ENCODE measurements at regions not wholly inside any gene's neighbourhood (a gene's known extent, or its start where the extent isn't known, plus 50 kb on each side); places are given as distances from the start of the nearest gene placed in this dataset.

GRCh38 chrX:74242484-74243138 lies 61.4 kb upstream of the ZCCHC13 start:
- Histone ChIP-seq H3K4me1 (peaks cover 0 to 7% of the 10 kb centered on the region in 2 donors), H3K27me3 (no peaks in the 10 kb centered on the region), H3K36me3 (no peaks in the 10 kb centered on the region), H3K4me3 (no peak overlapping the region), H3K9me3 (no peaks in the 10 kb centered on the region), H3K27ac (peak overlapping the region; percentile 32 to 66)
- DNase-seq (ENCODE audit: low spot score in 2 of 2), result no peak
- no peak for TF ChIP-seq CTCF (IDR thresholded peaks at IDR 0.05)
- intact Hi-C loops (cut with DNase I), result loop anchor here (5.0 kb wide), 1 partner anchor 50 kb away; no protein-coding TSS in a partner anchor

DNA sequence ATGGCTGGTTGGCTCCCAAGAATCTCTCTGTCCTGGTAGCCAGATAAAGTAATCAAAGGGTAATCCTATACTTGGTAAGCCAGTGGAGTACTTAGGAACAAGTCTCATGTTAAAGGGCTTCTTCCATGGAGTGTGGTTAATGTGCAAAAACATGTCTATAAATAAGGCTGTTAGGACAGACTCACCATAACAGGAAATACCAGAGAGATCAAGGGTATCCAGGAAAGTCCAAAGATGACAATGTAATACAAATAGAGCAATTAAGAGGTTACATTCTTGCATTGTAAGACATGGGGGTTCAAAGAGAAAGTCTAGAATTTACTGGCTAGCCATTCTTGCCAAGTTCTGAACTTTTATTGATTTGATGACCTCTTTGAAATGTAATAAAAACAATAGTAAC lies 61.9 kb upstream of the ZCCHC13 start:
- no peak overlapping the region for H3K4me3 ChIP-seq
- TF ChIP-seq CTCF (IDR thresholded peaks at IDR 0.05), result no peak
- intact Hi-C loops (cut with DNase I), result loop anchor here (5.0 kb wide), 1 partner anchor 50 kb away; no protein-coding TSS in a partner anchor
- DNase-seq (ENCODE audit: low spot score in 2 of 2), result no peak
- H3K36me3 ChIP-seq, result no peaks in the 10 kb centered on the region
- no peaks in the 10 kb centered on the region for H3K27me3 ChIP-seq
- H3K4me1 ChIP-seq, result peaks cover 0 to 7% of the 10 kb centered on the region in 2 donors
- H3K27ac ChIP-seq, result peak overlapping the region; percentile 37 to 66
- H3K9me3 ChIP-seq, result no peaks in the 10 kb centered on the region

GRCh38 chrX:74238771-74239170 lies 65.2 kb upstream of the ZCCHC13 start:
- H3K9me3 ChIP-seq, result no peaks in the 10 kb centered on the region
- H3K36me3 ChIP-seq, result no peaks in the 10 kb centered on the region
- intact Hi-C loops (cut with DNase I), result no loop called here
- H3K27ac ChIP-seq, result no peak overlapping the region
- no peak for DNase-seq (ENCODE audit: low spot score in 2 of 2)
- no peak overlapping the region for H3K4me3 ChIP-seq
- TF ChIP-seq CTCF (IDR thresholded peaks at IDR 0.05), result no peak
- H3K27me3 ChIP-seq, result no peaks in the 10 kb centered on the region
- H3K4me1 ChIP-seq, result peaks cover 0 to 7% of the 10 kb centered on the region in 2 donors

DNA sequence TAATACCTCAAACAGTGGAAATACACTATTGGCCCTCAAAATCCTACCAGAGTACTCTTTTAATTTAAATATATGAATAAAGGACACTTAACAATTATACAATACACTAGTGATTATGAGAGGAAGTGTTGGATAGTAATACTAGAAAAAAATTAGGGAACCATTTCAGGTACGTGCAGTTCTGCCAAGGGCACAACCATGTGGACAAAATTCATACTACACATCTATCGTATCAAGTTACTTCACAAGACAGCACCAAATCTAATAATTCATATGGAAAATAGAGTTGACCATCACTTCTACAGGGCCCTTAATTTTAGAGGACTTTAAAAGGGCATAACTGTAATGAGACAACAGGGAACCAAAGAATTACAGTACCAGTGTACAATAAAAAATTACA lies 69.2 kb upstream of the ZCCHC13 start:
- no peak for DNase-seq (ENCODE audit: low spot score in 2 of 2)
- intact Hi-C loops (cut with DNase I), result no loop called here
- no peak for TF ChIP-seq CTCF (IDR thresholded peaks at IDR 0.05)
- Histone ChIP-seq H3K9me3 (no peaks in the 10 kb centered on the region), H3K4me1 (no peaks in the 10 kb centered on the region), H3K27ac (no peak overlapping the region), H3K36me3 (no peaks in the 10 kb centered on the region), H3K27me3 (no peaks in the 10 kb centered on the region), H3K4me3 (no peak overlapping the region)

DNA sequence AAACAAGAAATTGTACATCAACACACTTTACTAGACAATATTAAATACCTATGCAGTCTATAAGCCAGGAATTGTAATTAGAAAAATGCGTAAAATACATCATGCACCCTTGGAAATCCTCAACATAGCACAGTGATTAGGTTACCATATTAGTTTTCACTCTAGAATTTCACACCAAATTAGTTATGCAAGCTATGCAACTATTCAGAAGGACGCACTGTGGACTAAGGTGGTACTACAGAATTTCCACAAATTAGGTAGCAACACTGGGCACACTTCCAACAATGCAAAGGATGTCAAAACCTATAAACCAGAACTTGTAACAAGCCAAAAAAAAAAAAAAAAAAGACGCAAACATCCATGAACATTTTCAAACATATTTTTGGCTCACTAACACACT lies 71.1 kb upstream of the ZCCHC13 start:
- intact Hi-C loops (cut with DNase I), result no loop called here
- no peak overlapping the region for H3K4me3 ChIP-seq

More for the DNA sequence above, 71.1 kb upstream of the ZCCHC13 start:
- Histone ChIP-seq H3K27ac (no peak overlapping the region), H3K9me3 (no peaks in the 10 kb centered on the region), H3K4me1 (no peaks in the 10 kb centered on the region), H3K27me3 (no peaks in the 10 kb centered on the region), H3K36me3 (no peaks in the 10 kb centered on the region)
- DNase-seq (ENCODE audit: low spot score in 2 of 2), result no peak
- no peak for TF ChIP-seq CTCF (IDR thresholded peaks at IDR 0.05)

Measured in ascending aorta (tissue), 2 donors.